Loucy (cell line): ENCODE measurements at regions not wholly inside any gene's neighbourhood (a gene's known extent, or its start where the extent isn't known, plus 50 kb on each side); places are given as distances from the start of the nearest gene placed in this dataset.

Experiments used
- H2AFZ ChIP-seq: fragments of 200-600 bp; sonication (generic); 2 replicates; pipeline ENCODE4 v1.6.0; 2016; ENCODE audit warnings: antibody characterized with exemption, mild to moderate bottlenecking, low read length, moderate library complexity
- H3F3A ChIP-seq: fragments of 200-600 bp; 2 replicates; pipeline ENCODE4 v1.6.0; 2016; ENCODE audit warnings: antibody characterized with exemption, low read depth, mild to moderate bottlenecking
- H3K27me3 ChIP-seq: fragments of 200-600 bp; sonication (generic); 2 replicates; pipeline ENCODE4 v1.6.1; 2014; ENCODE audit warnings: low read length, mild to moderate bottlenecking; ENCODE audit not compliant: insufficient read depth, poor library complexity, severe bottlenecking
- H3K36me3 ChIP-seq: fragments of 200-600 bp; sonication (generic); 2 replicates; pipeline ENCODE4 v1.6.1; 2016; ENCODE audit warnings: low read length; ENCODE audit not compliant: insufficient read depth
- H3K4me1 ChIP-seq: fragments of 200-600 bp; sonication (generic); 2 replicates; pipeline ENCODE4 v1.5.1; 2014; ENCODE audit warnings: low read length, mild to moderate bottlenecking; ENCODE audit not compliant: insufficient read depth, poor library complexity, severe bottlenecking
- H3K4me2 ChIP-seq: fragments of 200-600 bp; sonication (generic); 2 replicates; pipeline ENCODE4 v1.6.0; 2014; ENCODE audit warnings: antibody characterized with exemption, low read length, low read depth, mild to moderate bottlenecking; ENCODE audit not compliant: poor library complexity, severe bottlenecking
- H3K4me3 ChIP-seq: fragments of 200-600 bp; sonication (generic); 2 replicates; pipeline ENCODE4 v1.5.1; 2014; ENCODE audit warnings: low read length, mild to moderate bottlenecking, mixed read lengths; ENCODE audit not compliant: poor library complexity, severe bottlenecking
- H3K79me2 ChIP-seq: fragments of 200-600 bp; sonication (generic); 2 replicates; pipeline ENCODE4 v1.6.1; 2014; ENCODE audit warnings: low read length; ENCODE audit not compliant: insufficient read depth
- H3K9ac ChIP-seq: fragments of 200-600 bp; sonication (generic); 2 replicates; pipeline ENCODE4 v1.6.0; 2014; ENCODE audit warnings: mild to moderate bottlenecking, low read depth, low read length, moderate library complexity; ENCODE audit not compliant: poor library complexity, severe bottlenecking
- H3K9me2 ChIP-seq: fragments of 200-600 bp; sonication (generic); replicated peaks from 2 replicates; pipeline ENCODE4 v1.6.1; 2016; ENCODE audit warnings: low read depth, low read length, mixed read lengths
- H3K9me3 ChIP-seq: fragments of 200-600 bp; sonication (generic); 2 replicates; pipeline ENCODE4 v1.6.1; 2014; ENCODE audit warnings: mild to moderate bottlenecking, antibody characterized with exemption, low read length, low read depth; ENCODE audit not compliant: insufficient read depth
- H4K20me1 ChIP-seq: fragments of 200-600 bp; sonication (generic); 2 replicates; pipeline ENCODE4 v1.6.0; 2014; ENCODE audit warnings: antibody characterized with exemption, low read length, mild to moderate bottlenecking; ENCODE audit not compliant: insufficient read depth, poor library complexity, severe bottlenecking
- CTCF ChIP-seq: fragments of 200-600 bp; sonication (generic); conservative IDR thresholded peaks from 2 replicates; pipeline ENCODE4 v1.5.1; 2014; ENCODE audit warnings: mild to moderate bottlenecking, antibody characterized with exemption, low read length
- EZH2phosphoT487 ChIP-seq: fragments of 200-600 bp; IDR thresholded peaks from 2 replicates; pipeline ENCODE4 v1.6.1; 2018; ENCODE audit warnings: antibody characterized with exemption, mild to moderate bottlenecking, moderate library complexity, borderline replicate concordance

- no peaks in the 10 kb centered on the region for H3K79me2 ChIP-seq
- no peaks in the 10 kb centered on the region for H3F3A ChIP-seq
- no peak for TF ChIP-seq CTCF
- TF ChIP-seq EZH2phosphoT487, result no peak
- no peaks in the 10 kb centered on the region for H3K4me1 ChIP-seq
- no peak overlapping the region for H3K4me2 ChIP-seq
- H3K9ac ChIP-seq, result no peak overlapping the region
- no peak overlapping the region for H3K4me3 ChIP-seq
- H3K9me2 ChIP-seq, result no peaks in the 10 kb centered on the region
- no peaks in the 10 kb centered on the region for H3K27me3 ChIP-seq
- no peaks in the 10 kb centered on the region for H4K20me1 ChIP-seq
- H2AFZ ChIP-seq, result no peak overlapping the region
- H3K36me3 ChIP-seq, result no peaks in the 10 kb centered on the region
- no peaks in the 10 kb centered on the region for H3K9me3 ChIP-seq
Observed at GRCh38 chr3:72213296-72214065, 428.5 kb upstream of the PROK2 start.

GRCh38 chr3:72212396-72212795, 427.4 kb upstream of the PROK2 start:
- no peak overlapping the region for H3K9ac ChIP-seq
- H3K9me2 ChIP-seq, result no peaks in the 10 kb centered on the region
- H3K79me2 ChIP-seq, result no peaks in the 10 kb centered on the region
- H3K4me3 ChIP-seq, result no peak overlapping the region
- no peaks in the 10 kb centered on the region for H3F3A ChIP-seq
- H3K27me3 ChIP-seq, result no peaks in the 10 kb centered on the region
- H3K4me1 ChIP-seq, result no peaks in the 10 kb centered on the region
- H3K36me3 ChIP-seq, result no peaks in the 10 kb centered on the region
- H3K4me2 ChIP-seq, result no peak overlapping the region
- H2AFZ ChIP-seq, result no peak overlapping the region
- TF ChIP-seq EZH2phosphoT487, result no peak
- TF ChIP-seq CTCF, result no peak
- no peaks in the 10 kb centered on the region for H4K20me1 ChIP-seq
- no peaks in the 10 kb centered on the region for H3K9me3 ChIP-seq

DNA sequence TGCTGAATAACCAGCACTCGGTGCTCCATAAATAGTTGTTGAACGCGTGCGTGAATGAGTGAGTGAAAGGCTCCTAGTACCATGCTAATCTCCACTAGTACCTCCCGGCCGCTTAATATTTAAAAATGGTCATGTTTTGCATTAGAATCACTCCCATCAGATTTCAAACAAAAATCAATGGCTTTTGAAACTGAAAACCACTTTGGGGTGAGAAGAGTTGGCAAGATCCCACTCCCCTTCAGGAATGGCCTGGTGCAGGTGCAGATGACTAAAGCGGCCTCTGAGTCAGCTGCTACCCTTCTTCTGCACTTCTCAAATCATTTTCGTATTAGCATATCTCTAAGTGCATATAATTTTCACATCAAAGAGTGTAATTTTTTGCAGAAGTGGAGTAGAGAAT, 425.3 kb upstream of the PROK2 start:
- Histone ChIP-seq H3K9ac (no peak overlapping the region), H3K4me1 (peaks cover 3% of the 10 kb centered on the region), H4K20me1 (no peaks in the 10 kb centered on the region), H3K4me2 (no peak overlapping the region), H3K4me3 (no peak overlapping the region), H3K9me2 (no peaks in the 10 kb centered on the region), H3F3A (no peaks in the 10 kb centered on the region), H3K36me3 (no peaks in the 10 kb centered on the region), H3K27me3 (no peaks in the 10 kb centered on the region), H3K79me2 (no peaks in the 10 kb centered on the region), H2AFZ (no peak overlapping the region), H3K9me3 (no peaks in the 10 kb centered on the region)
- TF ChIP-seq EZH2phosphoT487 (no peak), CTCF (no peak)
